ENCODE measurements at regions not wholly inside any gene's neighbourhood (a gene's known extent, or its start where the extent isn't known, plus 50 kb on each side); places are given as distances from the start of the nearest gene placed in this dataset.
"Not testable (repeated sequence)": the region's sequence is repeated elsewhere in the genome, so short reads cannot be mapped to it uniquely, and the experiment has no call there.

DNA sequence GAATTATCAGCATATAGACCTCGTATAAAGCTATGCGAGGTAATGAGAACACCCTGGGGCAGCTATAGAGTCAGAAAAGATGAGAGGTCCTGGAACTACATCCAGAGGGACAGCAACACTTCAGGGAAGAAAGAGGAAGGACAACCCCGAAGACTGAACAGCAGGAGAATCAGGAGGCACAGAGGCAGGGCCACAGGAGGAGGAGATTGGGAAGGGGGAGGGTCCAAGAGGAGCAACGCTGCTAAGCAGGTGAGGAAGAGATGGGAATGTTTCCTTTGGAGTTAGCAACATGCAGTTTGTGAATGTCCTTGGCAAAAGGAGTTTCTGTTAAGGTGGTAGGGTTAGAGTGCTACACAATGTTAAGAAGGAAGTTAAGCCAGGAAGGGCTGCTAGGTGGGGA lies 79.5 kb upstream of the OLIG3 start:
- H3K18ac ChIP-seq (ENCODE audit: low read length) = no peak overlapping the region
- no peak overlapping the region for H3K56ac ChIP-seq (ENCODE audit: low read length)
- no CpG with 5 or more reads among the region's 4 CpGs for WGBS (ENCODE audit: extremely low coverage, insufficient coverage, low lambda C conversion rate)
- no peaks in the 10 kb centered on the region for H3K36me3 ChIP-seq (ENCODE audit: control insufficient read depth, insufficient read depth, low read length)
- H3K9ac ChIP-seq (ENCODE audit: low read length) = no peak overlapping the region
- H3K4me2 ChIP-seq (ENCODE audit: low read length) = no peak overlapping the region
- H3K79me2 ChIP-seq (ENCODE audit: control insufficient read depth, insufficient read depth, low read length) = no peaks in the 10 kb centered on the region
- peak; percentile 5 for DNase-seq
- no peak overlapping the region for H4K8ac ChIP-seq (ENCODE audit: low read depth, low read length)
- H3K79me1 ChIP-seq (ENCODE audit: low read length) = no peaks in the 10 kb centered on the region
- H3K4me3 ChIP-seq (ENCODE audit: low read length) = no peak overlapping the region
- H2BK120ac ChIP-seq (ENCODE audit: low read depth, low read length) = no peak overlapping the region
- no peak overlapping the region for H3K27ac ChIP-seq (ENCODE audit: low read depth, low read length)
- H2AK5ac ChIP-seq (ENCODE audit: low read length) = no peak overlapping the region
- H2BK15ac ChIP-seq (replicated peaks; ENCODE audit: low read depth) = no peak overlapping the region
- H3K23ac ChIP-seq (ENCODE audit: low read length) = no peak overlapping the region
- no peak overlapping the region for H3K4ac ChIP-seq (ENCODE audit: low read depth, low read length)
- no peak overlapping the region for H2BK5ac ChIP-seq (ENCODE audit: low read length)
- no peaks in the 10 kb centered on the region for H3K4me1 ChIP-seq (ENCODE audit: control insufficient read depth, low read depth, low read length)
- no peaks in the 10 kb centered on the region for H3K27me3 ChIP-seq (ENCODE audit: insufficient read depth, low read length, poor library complexity)
- no peak overlapping the region for H4K5ac ChIP-seq (ENCODE audit: low read length)

DNA sequence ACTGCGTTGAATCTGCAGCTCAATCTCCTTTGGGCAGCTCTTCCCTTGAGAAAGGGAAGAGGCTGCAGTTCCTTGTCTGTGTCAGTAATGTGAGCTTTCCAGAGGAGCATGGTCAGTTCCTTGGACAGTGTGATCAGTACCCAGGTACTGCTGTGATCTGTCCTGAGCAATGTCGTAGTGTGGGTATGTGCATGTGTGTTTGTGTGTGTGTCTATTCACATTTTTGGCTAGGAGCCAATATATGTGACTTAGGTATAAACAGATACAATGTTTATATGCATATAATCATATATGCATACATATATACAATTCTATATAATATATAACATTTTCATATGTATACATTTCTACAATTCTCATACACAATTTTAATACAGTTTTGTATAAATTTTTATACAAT lies 85.4 kb upstream of the OLIG3 start:
- Histone ChIP-seq H3K23ac (ENCODE audit: low read length) (no peak overlapping the region), H3K18ac (ENCODE audit: low read length) (no peak overlapping the region), H3K4me1 (ENCODE audit: control insufficient read depth, low read depth, low read length) (no peaks in the 10 kb centered on the region), H4K8ac (ENCODE audit: low read depth, low read length) (no peak overlapping the region), H3K27me3 (ENCODE audit: insufficient read depth, low read length, poor library complexity) (no peaks in the 10 kb centered on the region), H3K56ac (ENCODE audit: low read length) (no peak overlapping the region), H4K5ac (ENCODE audit: low read length) (no peak overlapping the region), H2AK5ac (ENCODE audit: low read length) (no peak overlapping the region), H2BK15ac (replicated peaks; ENCODE audit: low read depth) (no peak overlapping the region), H3K36me3 (ENCODE audit: control insufficient read depth, insufficient read depth, low read length) (no peaks in the 10 kb centered on the region), H3K4me3 (ENCODE audit: low read length) (no peak overlapping the region), H3K9ac (ENCODE audit: low read length) (no peak overlapping the region), H3K79me1 (ENCODE audit: low read length) (no peaks in the 10 kb centered on the region), H3K79me2 (ENCODE audit: control insufficient read depth, insufficient read depth, low read length) (no peaks in the 10 kb centered on the region), H2BK120ac (ENCODE audit: low read depth, low read length) (no peak overlapping the region), H3K4ac (ENCODE audit: low read depth, low read length) (no peak overlapping the region), H3K4me2 (ENCODE audit: low read length) (no peak overlapping the region), H3K27ac (ENCODE audit: low read depth, low read length) (no peak overlapping the region), H2BK5ac (ENCODE audit: low read length) (no peak overlapping the region)
- DNase-seq = no peak
- no CpG with 5 or more reads among the region's 2 CpGs for WGBS (ENCODE audit: extremely low coverage, insufficient coverage, low lambda C conversion rate)

DNA sequence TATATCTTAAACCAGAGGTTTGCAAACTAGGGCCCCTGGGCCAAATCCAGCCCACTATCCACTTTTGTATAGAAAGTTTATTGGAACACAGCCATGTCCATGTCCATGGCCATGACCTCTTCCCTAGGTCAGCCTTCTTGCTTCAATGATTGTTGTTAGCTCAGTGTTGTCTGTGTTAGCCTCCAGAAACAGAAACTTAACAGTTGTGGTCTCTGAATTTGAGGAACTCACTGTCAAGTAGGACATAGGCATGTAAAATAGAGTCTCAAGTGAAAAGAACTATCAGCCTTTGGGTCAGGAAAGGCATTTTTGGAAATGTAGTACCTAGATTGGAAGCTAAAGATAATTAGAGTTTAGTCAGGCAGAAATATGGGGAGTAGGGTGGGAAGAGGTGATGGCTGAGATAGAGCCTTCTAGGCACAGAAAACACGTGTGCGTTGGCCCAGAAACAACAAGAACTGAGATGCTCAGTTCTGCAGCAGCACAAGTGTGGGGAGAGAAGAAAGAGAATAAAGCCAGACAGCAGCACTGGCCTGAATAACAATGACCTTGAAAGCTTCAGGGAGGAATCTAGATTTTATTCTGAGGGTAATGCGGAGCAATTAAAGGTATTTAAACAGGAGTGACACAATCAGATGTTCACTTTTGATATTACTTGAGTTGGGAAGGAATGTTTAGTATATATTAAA lies 87.0 kb upstream of the OLIG3 start:
- Histone ChIP-seq H3K4me1 (ENCODE audit: control insufficient read depth, low read depth, low read length) (no peaks in the 10 kb centered on the region), H3K18ac (ENCODE audit: low read length) (no peak overlapping the region), H3K56ac (ENCODE audit: low read length) (no peak overlapping the region), H3K79me2 (ENCODE audit: control insufficient read depth, insufficient read depth, low read length) (no peaks in the 10 kb centered on the region), H3K4me2 (ENCODE audit: low read length) (no peak overlapping the region), H2BK15ac (replicated peaks; ENCODE audit: low read depth) (no peak overlapping the region), H2AK5ac (ENCODE audit: low read length) (no peak overlapping the region), H4K8ac (ENCODE audit: low read depth, low read length) (no peak overlapping the region), H3K36me3 (ENCODE audit: control insufficient read depth, insufficient read depth, low read length) (no peaks in the 10 kb centered on the region), H3K27me3 (ENCODE audit: insufficient read depth, low read length, poor library complexity) (no peaks in the 10 kb centered on the region), H3K23ac (ENCODE audit: low read length) (no peak overlapping the region), H3K4ac (ENCODE audit: low read depth, low read length) (no peak overlapping the region), H2BK120ac (ENCODE audit: low read depth, low read length) (no peak overlapping the region), H3K9ac (ENCODE audit: low read length) (no peak overlapping the region), H3K79me1 (ENCODE audit: low read length) (no peaks in the 10 kb centered on the region), H3K4me3 (ENCODE audit: low read length) (no peak overlapping the region), H4K5ac (ENCODE audit: low read length) (no peak overlapping the region), H3K27ac (ENCODE audit: low read depth, low read length) (no peak overlapping the region), H2BK5ac (ENCODE audit: low read length) (no peak overlapping the region)
- no peak for DNase-seq
- WGBS (ENCODE audit: extremely low coverage, insufficient coverage, low lambda C conversion rate) = no CpG with 5 or more reads among the region's 3 CpGs

DNA sequence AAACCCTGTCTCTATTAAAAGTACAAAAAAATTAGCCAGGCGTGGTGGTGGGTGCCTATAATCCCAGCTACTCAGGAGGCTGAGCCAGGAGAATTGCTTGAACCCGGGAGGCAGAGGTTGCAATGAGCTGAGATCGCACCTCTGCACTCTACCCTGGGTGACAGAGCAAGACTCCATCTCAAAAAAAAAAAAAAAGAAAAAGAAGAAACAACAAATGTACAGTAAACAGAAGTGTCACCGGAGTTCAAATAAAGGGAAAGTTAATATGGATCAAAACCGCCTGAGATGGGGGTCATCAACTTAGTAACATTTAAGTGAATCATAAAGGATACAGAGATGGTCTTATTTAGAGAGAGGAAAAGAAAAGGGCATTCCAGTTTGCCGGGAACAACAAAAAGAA lies 89.3 kb upstream of the OLIG3 start:
- not testable (repeated sequence) for H3K79me2 ChIP-seq (ENCODE audit: control insufficient read depth, insufficient read depth, low read length); DNase-seq; H3K4ac ChIP-seq (ENCODE audit: low read depth, low read length); H3K27ac ChIP-seq (ENCODE audit: low read depth, low read length); H3K79me1 ChIP-seq (ENCODE audit: low read length); H2BK15ac ChIP-seq (replicated peaks; ENCODE audit: low read depth); H3K23ac ChIP-seq (ENCODE audit: low read length); H3K4me2 ChIP-seq (ENCODE audit: low read length); H3K56ac ChIP-seq (ENCODE audit: low read length); H4K5ac ChIP-seq (ENCODE audit: low read length); H3K9ac ChIP-seq (ENCODE audit: low read length); H2BK120ac ChIP-seq (ENCODE audit: low read depth, low read length); H3K4me1 ChIP-seq (ENCODE audit: control insufficient read depth, low read depth, low read length); H3K4me3 ChIP-seq (ENCODE audit: low read length); H4K8ac ChIP-seq (ENCODE audit: low read depth, low read length); H3K27me3 ChIP-seq (ENCODE audit: insufficient read depth, low read length, poor library complexity); H2BK5ac ChIP-seq (ENCODE audit: low read length); H3K36me3 ChIP-seq (ENCODE audit: control insufficient read depth, insufficient read depth, low read length); H2AK5ac ChIP-seq (ENCODE audit: low read length); H3K18ac ChIP-seq (ENCODE audit: low read length)
- WGBS (ENCODE audit: extremely low coverage, insufficient coverage, low lambda C conversion rate) = no CpG with 5 or more reads among the region's 6 CpGs

DNA sequence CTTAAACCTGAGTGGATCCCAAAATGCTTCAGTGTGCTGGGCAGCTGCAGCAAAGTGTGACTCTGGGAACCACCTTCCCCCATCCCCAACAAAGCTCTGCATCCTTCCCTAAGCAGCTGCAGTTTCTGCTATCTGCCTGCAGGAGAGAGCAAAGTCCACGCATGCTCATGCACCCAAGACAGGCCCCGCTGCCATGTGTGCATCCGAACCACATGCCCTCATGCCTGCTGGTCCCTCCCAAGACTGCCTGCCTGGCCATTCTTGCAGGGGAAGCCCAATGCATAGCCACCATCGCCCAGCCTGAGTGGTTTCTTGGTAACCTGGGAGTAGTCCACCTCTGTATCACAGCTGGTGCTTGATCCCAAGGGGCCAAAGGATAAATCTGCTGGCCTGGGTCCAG lies 94.3 kb upstream of the OLIG3 start:
- Histone ChIP-seq H4K5ac (ENCODE audit: low read length) (no peak overlapping the region), H2AK5ac (ENCODE audit: low read length) (no peak overlapping the region), H3K56ac (ENCODE audit: low read length) (no peak overlapping the region), H2BK15ac (replicated peaks; ENCODE audit: low read depth) (no peak overlapping the region), H3K18ac (ENCODE audit: low read length) (no peak overlapping the region), H3K79me1 (ENCODE audit: low read length) (no peaks in the 10 kb centered on the region), H3K79me2 (ENCODE audit: control insufficient read depth, insufficient read depth, low read length) (no peaks in the 10 kb centered on the region), H3K27me3 (ENCODE audit: insufficient read depth, low read length, poor library complexity) (no peaks in the 10 kb centered on the region), H3K4me3 (ENCODE audit: low read length) (no peak overlapping the region), H3K27ac (ENCODE audit: low read depth, low read length) (no peak overlapping the region), H3K4me2 (ENCODE audit: low read length) (no peak overlapping the region), H3K4ac (ENCODE audit: low read depth, low read length) (no peak overlapping the region), H3K9ac (ENCODE audit: low read length) (no peak overlapping the region), H4K8ac (ENCODE audit: low read depth, low read length) (no peak overlapping the region), H3K36me3 (ENCODE audit: control insufficient read depth, insufficient read depth, low read length) (no peaks in the 10 kb centered on the region), H2BK120ac (ENCODE audit: low read depth, low read length) (no peak overlapping the region), H3K4me1 (ENCODE audit: control insufficient read depth, low read depth, low read length) (no peaks in the 10 kb centered on the region), H3K23ac (ENCODE audit: low read length) (no peak overlapping the region), H2BK5ac (ENCODE audit: low read length) (no peak overlapping the region)
- DNase-seq = peak; percentile 63
- no CpG with 5 or more reads among the region's 4 CpGs for WGBS (ENCODE audit: extremely low coverage, insufficient coverage, low lambda C conversion rate)

All from mesendoderm (in vitro differentiated cells).